ENCODE measurements at regions not wholly inside any gene's neighbourhood (a gene's known extent, or its start where the extent isn't known, plus 50 kb on each side); places are given as distances from the start of the nearest gene placed in this dataset.

DNA sequence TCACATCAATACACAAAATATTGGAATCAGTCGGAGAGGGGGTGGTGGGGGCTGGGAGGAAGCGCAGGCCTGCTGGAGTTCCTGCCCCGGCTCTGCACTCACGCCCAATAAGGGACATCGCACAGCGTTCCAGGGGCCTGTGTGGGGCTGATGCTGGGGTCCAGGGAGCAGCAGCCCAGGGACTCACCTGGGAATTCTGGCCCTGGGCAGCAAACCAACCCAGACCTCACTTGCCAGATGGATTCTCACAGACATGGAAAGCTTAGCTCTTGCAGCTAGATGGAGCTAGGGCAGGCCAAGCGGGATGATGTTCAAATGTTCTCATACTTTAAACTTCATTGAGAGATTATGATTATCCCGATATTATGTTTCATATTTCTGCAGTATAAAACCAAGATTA, 266.6 kb upstream of the TANK start:
- no peaks in the 10 kb centered on the region for H3K27me3 ChIP-seq
- no peaks in the 10 kb centered on the region for H3K9me3 ChIP-seq
- no peak overlapping the region for H3K27ac ChIP-seq
- H3K4me1 ChIP-seq, result no peaks in the 10 kb centered on the region
- intact Hi-C loops (cut with DNase I), result no loop called here
- no peak overlapping the region for H3K4me3 ChIP-seq
- H3K36me3 ChIP-seq, result no peaks in the 10 kb centered on the region
- no peak for DNase-seq (ENCODE audit: low spot score in 2 of 2)
- TF ChIP-seq, protein P1, sequence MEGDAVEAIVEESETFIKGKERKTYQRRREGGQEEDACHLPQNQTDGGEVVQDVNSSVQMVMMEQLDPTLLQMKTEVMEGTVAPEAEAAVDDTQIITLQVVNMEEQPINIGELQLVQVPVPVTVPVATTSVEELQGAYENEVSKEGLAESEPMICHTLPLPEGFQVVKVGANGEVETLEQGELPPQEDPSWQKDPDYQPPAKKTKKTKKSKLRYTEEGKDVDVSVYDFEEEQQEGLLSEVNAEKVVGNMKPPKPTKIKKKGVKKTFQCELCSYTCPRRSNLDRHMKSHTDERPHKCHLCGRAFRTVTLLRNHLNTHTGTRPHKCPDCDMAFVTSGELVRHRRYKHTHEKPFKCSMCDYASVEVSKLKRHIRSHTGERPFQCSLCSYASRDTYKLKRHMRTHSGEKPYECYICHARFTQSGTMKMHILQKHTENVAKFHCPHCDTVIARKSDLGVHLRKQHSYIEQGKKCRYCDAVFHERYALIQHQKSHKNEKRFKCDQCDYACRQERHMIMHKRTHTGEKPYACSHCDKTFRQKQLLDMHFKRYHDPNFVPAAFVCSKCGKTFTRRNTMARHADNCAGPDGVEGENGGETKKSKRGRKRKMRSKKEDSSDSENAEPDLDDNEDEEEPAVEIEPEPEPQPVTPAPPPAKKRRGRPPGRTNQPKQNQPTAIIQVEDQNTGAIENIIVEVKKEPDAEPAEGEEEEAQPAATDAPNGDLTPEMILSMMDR (IDR thresholded peaks at IDR 0.05), result no peak

GRCh38 chr2:160898581-160899307, 261.5 kb upstream of the TANK start:
- no peaks in the 10 kb centered on the region for H3K36me3 ChIP-seq
- no peak overlapping the region for H3K4me3 ChIP-seq
- TF ChIP-seq, protein P1 (IDR thresholded peaks at IDR 0.05), result no peak
- no peaks in the 10 kb centered on the region for H3K9me3 ChIP-seq
- intact Hi-C loops (cut with DNase I), result no loop called here
- peaks cover 0 to 10% of the 10 kb centered on the region in 2 donors for H3K4me1 ChIP-seq
- H3K27ac ChIP-seq, result no peak overlapping the region
- no peaks in the 10 kb centered on the region for H3K27me3 ChIP-seq
- DNase-seq (ENCODE audit: low spot score in 2 of 2), result no peak

DNA sequence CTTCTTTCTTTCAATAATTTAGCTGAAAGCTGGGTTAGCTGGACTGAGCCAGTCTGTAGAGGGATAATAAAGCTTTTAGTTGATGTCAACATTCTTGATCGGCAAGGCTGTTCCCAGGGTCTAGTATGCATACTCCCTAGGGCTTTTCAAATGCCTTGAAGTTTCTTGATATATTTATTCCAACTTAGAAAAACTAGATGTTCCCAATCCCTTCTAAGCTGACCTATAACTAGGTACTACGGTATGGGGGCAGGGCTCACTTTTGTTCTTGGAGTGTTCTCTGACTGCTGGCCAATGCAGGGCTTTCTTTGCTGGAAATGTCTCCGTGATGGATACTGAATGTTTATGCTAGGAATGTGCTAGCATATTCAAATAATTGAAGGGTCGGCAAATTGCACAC, 258.6 kb upstream of the TANK start:
- Histone ChIP-seq H3K36me3 (no peaks in the 10 kb centered on the region), H3K27me3 (no peaks in the 10 kb centered on the region), H3K27ac (no peak overlapping the region), H3K4me1 (peaks cover 0 to 10% of the 10 kb centered on the region in 2 donors), H3K4me3 (peak overlapping the region in 1 of 2 donors; percentile 6), H3K9me3 (no peaks in the 10 kb centered on the region)
- TF ChIP-seq, protein P1 (IDR thresholded peaks at IDR 0.05), result no peak
- peak in 1 of 2 donors; percentile 68 for DNase-seq (ENCODE audit: low spot score in 2 of 2)
- intact Hi-C loops (cut with DNase I), result no loop called here

DNA sequence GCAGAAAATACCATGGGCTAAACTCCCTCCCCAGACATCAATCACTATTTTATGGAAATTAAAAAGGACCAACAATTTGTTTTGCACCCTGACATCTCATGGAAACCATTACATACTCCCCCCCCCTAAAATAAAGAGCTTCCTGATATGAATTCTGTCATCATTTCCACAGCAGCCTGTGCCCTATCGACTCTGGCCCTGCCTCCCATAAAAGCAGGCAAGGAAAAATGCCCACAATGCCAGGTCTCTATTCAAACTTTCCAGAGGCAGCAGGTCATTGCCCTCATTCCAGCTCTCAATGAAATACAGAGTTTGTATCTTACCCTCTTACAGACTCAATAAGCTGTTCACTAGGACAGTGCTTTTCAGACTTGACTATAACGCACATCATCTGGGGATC, 254.4 kb upstream of the TANK start:
- intact Hi-C loops (cut with DNase I), result no loop called here
- no peaks in the 10 kb centered on the region for H3K9me3 ChIP-seq
- DNase-seq (ENCODE audit: low spot score in 2 of 2), result no peak
- peaks cover under 1 to 19% of the 10 kb centered on the region in 2 donors for H3K4me1 ChIP-seq
- H3K36me3 ChIP-seq, result no peaks in the 10 kb centered on the region
- TF ChIP-seq, protein P1 (IDR thresholded peaks at IDR 0.05), result no peak
- no peak overlapping the region for H3K27ac ChIP-seq
- H3K4me3 ChIP-seq, result no peak overlapping the region
- H3K27me3 ChIP-seq, result no peaks in the 10 kb centered on the region

DNA sequence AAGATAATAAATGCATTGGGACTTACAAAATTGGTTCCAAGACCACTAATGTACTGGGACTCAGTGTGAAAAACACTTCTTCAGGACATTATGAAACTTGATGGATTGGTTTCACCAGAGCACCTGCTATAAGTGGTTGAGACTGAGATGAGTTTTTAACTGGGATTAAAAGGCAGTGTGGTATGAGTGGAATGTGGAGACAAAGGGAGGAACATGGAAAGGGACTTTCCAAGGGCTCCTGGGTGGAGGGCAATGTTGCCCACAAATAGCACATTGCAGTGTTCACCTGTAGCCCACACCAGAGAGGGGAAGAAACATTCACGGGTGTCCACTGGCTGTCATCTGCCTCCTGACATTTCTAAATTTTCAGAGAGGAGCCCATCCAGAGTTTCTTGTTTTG, 253.3 kb upstream of the TANK start:
- no peaks in the 10 kb centered on the region for H3K36me3 ChIP-seq
- peaks cover 5 to 20% of the 10 kb centered on the region in 2 donors for H3K4me1 ChIP-seq
- no peaks in the 10 kb centered on the region for H3K9me3 ChIP-seq
- DNase-seq (ENCODE audit: low spot score in 2 of 2), result no peak
- TF ChIP-seq, protein P1 (IDR thresholded peaks at IDR 0.05), result no peak
- no peaks in the 10 kb centered on the region for H3K27me3 ChIP-seq
- intact Hi-C loops (cut with DNase I), result no loop called here
- no peak overlapping the region for H3K4me3 ChIP-seq
- no peak overlapping the region for H3K27ac ChIP-seq

All from ascending aorta (tissue), 2 donors.